ENCODE measurements at regions not wholly inside any gene's neighbourhood (a gene's known extent, or its start where the extent isn't known, plus 50 kb on each side); places are given as distances from the start of the nearest gene placed in this dataset.

DNA sequence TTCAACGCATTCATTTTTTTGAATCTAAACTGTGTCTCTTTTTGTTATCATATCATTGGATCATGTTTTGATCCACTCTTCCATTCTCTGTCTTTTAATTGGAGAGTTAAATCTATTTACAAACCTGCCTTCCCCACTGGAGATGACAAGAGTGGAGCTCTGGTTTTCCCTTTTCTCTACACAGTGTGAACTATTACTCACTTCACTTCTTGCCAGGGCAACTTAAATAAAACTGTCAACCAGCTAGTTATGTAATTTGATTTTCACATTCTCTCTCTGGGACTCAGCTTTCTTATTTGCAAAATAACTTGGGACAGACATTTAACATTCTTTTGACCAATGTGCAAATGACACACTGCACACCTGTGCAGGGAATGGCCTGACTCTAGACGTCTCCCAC lies 230.8 kb upstream of the CST7 start:
- H3K9me3 ChIP-seq, result peaks cover 0 to 15% of the 10 kb centered on the region in 2 donors
- H3K27ac ChIP-seq, result no peak overlapping the region
- no peak overlapping the region for H3K4me3 ChIP-seq
- no peaks in the 10 kb centered on the region for H3K36me3 ChIP-seq
- TF ChIP-seq, protein P1, sequence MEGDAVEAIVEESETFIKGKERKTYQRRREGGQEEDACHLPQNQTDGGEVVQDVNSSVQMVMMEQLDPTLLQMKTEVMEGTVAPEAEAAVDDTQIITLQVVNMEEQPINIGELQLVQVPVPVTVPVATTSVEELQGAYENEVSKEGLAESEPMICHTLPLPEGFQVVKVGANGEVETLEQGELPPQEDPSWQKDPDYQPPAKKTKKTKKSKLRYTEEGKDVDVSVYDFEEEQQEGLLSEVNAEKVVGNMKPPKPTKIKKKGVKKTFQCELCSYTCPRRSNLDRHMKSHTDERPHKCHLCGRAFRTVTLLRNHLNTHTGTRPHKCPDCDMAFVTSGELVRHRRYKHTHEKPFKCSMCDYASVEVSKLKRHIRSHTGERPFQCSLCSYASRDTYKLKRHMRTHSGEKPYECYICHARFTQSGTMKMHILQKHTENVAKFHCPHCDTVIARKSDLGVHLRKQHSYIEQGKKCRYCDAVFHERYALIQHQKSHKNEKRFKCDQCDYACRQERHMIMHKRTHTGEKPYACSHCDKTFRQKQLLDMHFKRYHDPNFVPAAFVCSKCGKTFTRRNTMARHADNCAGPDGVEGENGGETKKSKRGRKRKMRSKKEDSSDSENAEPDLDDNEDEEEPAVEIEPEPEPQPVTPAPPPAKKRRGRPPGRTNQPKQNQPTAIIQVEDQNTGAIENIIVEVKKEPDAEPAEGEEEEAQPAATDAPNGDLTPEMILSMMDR (IDR thresholded peaks at IDR 0.05), result no peak
- H3K27me3 ChIP-seq, result no peaks in the 10 kb centered on the region
- no peaks in the 10 kb centered on the region for H3K4me1 ChIP-seq
- no peak for DNase-seq (ENCODE audit: low spot score)

DNA sequence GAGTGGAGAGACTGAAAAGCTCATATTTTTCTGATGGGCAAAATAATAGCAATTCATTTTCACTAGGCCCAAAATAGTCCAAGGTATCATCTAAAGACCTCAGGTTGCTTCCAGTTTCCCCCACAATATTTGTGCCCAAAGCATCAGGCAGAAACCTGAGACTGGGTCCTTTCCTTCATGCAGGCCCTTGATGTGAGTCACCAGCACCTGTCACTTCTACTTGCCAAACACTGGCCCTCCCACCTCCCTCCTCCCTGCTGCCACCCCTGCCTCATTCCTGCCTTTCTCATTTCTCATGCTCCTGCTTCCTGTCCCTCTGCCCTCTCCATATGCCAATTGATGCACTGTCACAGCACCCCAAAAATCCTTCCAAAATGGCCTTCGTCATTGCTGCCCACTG lies 230.4 kb upstream of the CST7 start:
- Histone ChIP-seq H3K9me3 (peaks cover 0 to 11% of the 10 kb centered on the region in 2 donors), H3K4me1 (no peaks in the 10 kb centered on the region), H3K27me3 (no peaks in the 10 kb centered on the region), H3K27ac (no peak overlapping the region), H3K4me3 (no peak overlapping the region), H3K36me3 (no peaks in the 10 kb centered on the region)
- DNase-seq (ENCODE audit: low spot score), result no peak
- TF ChIP-seq, protein P1 (IDR thresholded peaks at IDR 0.05), result no peak

DNA sequence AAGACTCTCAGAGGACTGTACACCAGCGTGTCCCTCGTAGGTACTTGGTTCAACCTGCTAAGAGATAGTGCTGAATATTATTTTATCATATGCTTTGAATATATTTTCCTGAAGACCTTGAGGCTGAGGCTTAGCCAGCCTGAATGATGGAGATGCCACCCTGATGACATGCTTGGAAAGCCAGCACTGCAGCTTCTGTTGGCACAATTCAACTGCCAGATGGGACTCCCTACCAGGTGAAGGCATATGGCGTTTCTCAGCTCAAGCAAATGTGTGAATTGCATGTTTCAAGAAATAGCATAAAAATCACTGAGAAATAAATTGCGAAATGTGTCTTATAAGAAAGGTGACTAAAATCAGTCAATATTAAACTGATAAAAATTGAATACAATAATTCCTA lies 228.1 kb upstream of the CST7 start:
- H3K4me3 ChIP-seq, result no peak overlapping the region
- H3K27me3 ChIP-seq, result no peaks in the 10 kb centered on the region
- H3K36me3 ChIP-seq, result no peaks in the 10 kb centered on the region
- TF ChIP-seq, protein P1 (IDR thresholded peaks at IDR 0.05), result no peak
- H3K27ac ChIP-seq, result no peak overlapping the region
- no peaks in the 10 kb centered on the region for H3K4me1 ChIP-seq
- no peak for DNase-seq (ENCODE audit: low spot score)
- no peaks in the 10 kb centered on the region for H3K9me3 ChIP-seq

DNA sequence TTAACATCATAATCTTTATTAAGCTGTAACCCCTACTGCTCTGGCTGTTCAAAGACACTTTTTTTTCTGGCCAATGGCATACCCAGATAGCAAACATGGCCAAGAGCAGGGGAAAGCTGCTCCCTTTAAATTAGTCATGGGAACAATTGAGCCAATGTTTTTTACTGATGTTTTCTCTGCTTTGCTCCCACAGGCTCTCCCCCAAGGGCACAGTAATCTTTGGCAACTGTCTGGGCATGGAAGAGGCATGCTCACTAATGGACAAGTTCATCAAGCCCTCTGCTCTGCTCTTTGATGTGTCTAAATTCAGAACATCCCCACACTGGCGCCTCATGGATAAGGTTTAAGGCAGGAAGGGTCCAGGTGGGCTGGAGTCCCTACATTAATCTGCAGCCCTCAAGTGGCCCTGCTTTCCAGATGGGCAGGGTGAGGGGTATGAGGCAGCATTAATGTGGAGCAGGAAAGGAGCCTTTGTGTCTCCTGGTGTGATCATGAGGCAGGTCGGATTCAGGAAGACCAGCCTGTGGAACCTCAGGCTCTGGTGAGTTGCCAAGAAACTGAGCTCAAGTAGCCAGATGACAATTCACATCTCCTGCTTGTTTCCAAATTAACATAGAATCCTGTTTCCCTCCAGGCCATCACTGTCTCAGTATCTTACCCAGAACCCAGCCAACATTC lies 227.0 kb upstream of the CST7 start:
- Histone ChIP-seq H3K4me1 (no peaks in the 10 kb centered on the region), H3K27me3 (no peaks in the 10 kb centered on the region), H3K36me3 (no peaks in the 10 kb centered on the region), H3K9me3 (no peaks in the 10 kb centered on the region), H3K4me3 (no peak overlapping the region), H3K27ac (no peak overlapping the region)
- no peak for DNase-seq (ENCODE audit: low spot score)
- TF ChIP-seq, protein P1 (IDR thresholded peaks at IDR 0.05), result no peak

DNA sequence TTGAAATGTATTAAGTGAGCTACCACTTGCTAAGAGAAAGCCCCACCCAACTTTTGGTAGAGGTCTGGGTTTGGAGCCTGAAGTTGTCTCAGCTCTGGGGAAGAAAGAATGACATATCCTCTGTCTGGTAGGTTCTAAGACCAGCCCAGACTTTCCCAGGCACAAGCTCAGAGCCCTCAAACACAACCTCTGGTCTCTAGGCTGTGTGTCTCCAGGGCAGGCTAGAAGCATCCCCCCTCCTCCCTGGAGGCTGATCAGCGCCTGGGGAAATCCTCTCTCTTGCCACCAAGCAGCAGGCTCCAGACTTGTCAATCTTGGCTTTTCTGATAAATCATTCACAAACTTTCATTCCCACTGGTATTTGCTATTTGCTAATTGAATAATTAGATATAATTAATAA lies 226.5 kb upstream of the CST7 start:
- Histone ChIP-seq H3K4me3 (no peak overlapping the region), H3K27ac (no peak overlapping the region), H3K36me3 (no peaks in the 10 kb centered on the region), H3K4me1 (no peaks in the 10 kb centered on the region), H3K9me3 (no peaks in the 10 kb centered on the region), H3K27me3 (no peaks in the 10 kb centered on the region)
- TF ChIP-seq, protein P1 (IDR thresholded peaks at IDR 0.05), result no peak
- no peak for DNase-seq (ENCODE audit: low spot score)

DNA sequence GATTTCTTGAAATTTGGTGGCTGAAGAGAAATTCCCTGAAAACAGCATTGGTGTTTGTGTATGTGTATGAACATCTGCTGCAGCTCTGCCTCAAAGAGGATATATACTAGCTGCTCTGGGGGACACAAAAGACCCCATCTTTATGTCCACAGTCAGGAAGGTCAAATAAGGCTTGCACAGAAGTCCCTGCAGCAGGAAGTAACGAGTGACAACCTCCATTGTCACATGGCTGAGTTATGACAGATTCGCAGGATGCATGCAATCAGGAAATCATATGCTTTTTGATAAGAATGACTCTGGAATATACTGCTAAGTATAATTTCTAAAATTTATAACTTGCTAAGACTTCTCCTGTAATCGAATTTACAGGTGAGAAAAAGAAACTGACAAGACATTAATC lies 225.9 kb upstream of the CST7 start:
- H3K4me3 ChIP-seq, result no peak overlapping the region
- H3K4me1 ChIP-seq, result no peaks in the 10 kb centered on the region
- no peaks in the 10 kb centered on the region for H3K36me3 ChIP-seq
- no peaks in the 10 kb centered on the region for H3K9me3 ChIP-seq
- H3K27ac ChIP-seq, result no peak overlapping the region
- no peaks in the 10 kb centered on the region for H3K27me3 ChIP-seq
- TF ChIP-seq, protein P1 (IDR thresholded peaks at IDR 0.05), result no peak
- no peak for DNase-seq (ENCODE audit: low spot score)

All from right atrium auricular region (tissue), 2 donors.